Breast epithelium (tissue), 4 donors: ENCODE measurements at regions not wholly inside any gene's neighbourhood (a gene's known extent, or its start where the extent isn't known, plus 50 kb on each side); places are given as distances from the start of the nearest gene placed in this dataset.

Experiments
- DNase-seq, 2 donors: peaks; one replicate each; pipeline ENCODE4 v3.0.0-alpha.2; 2019; ENCODE audit warnings: low spot score in 2 of 2
- H3K27ac ChIP-seq, 2 donors: fragments of 200-600 bp; sonication (generic) in 1 of 2; one replicate each; pipeline ENCODE4 v1.5.1; 2016 to 2019; ENCODE audit warnings: mild to moderate bottlenecking in 1 of 2
- H3K27me3 ChIP-seq, 2 donors: fragments of 200-600 bp; sonication (generic) in 1 of 2; one replicate each; pipeline versions ENCODE4 v1.5.1 to v1.6.0; 2017 to 2019; ENCODE audit warnings: control low read depth in 1 of 2, mild to moderate bottlenecking in 1 of 2
- H3K36me3 ChIP-seq: fragments of 200-600 bp; one replicate; pipeline ENCODE4 v1.5.1; 2019
- H3K4me1 ChIP-seq, 2 donors: fragments of 200-600 bp; sonication (generic); one replicate each; pipeline ENCODE4 v1.5.1; 2016 to 2019; ENCODE audit warnings: control low read depth in 1 of 2
- H3K4me3 ChIP-seq, 3 donors: fragments of 200-600 bp; sonication (generic); 1 replicate in 2 of 3; 2 replicates in 1 of 3; pipeline ENCODE4 v1.5.1; 2016 to 2019; ENCODE audit warnings: mild to moderate bottlenecking in 3 of 3, moderate library complexity in 2 of 3
- H3K9me3 ChIP-seq, 2 donors: fragments of 200-600 bp; sonication (generic) in 1 of 2; one replicate each; pipeline ENCODE4 v1.5.1; 2016 to 2019; ENCODE audit warnings: control low read depth in 1 of 2
- CTCF ChIP-seq, 3 donors: fragments of 450-650 bp; IDR thresholded peaks; one replicate each; pipeline ENCODE4 v1.5.1; 2016 to 2017; ENCODE audit warnings: antibody characterized with exemption in 3 of 3, mild to moderate bottlenecking in 3 of 3, moderate library complexity in 3 of 3
- POLR2A ChIP-seq: fragments of 450-650 bp; IDR thresholded peaks from one replicate; pipeline ENCODE4 v1.6.1; 2016; ENCODE audit warnings: antibody characterized with exemption, mild to moderate bottlenecking, moderate library complexity
- POLR2AphosphoS5 ChIP-seq, 3 donors: sonication (generic); formaldehyde crosslinking; IDR thresholded peaks; one replicate each; pipeline ENCODE4 v1.6.1; 2017; ENCODE audit warnings: antibody characterized with exemption in 3 of 3
- intact Hi-C: fragments of 100-400 bp; cut with DNase I; formaldehyde crosslinking; loops from one replicate; pipeline ENCODE4 v1.15.1; 2023; ENCODE audit warnings: low total_unique reads

GRCh38 chrX:9356846-9357245, 108.0 kb upstream of the TBL1X start:
- TF ChIP-seq POLR2AphosphoS5 (IDR thresholded peaks at IDR 0.05) (no peak), CTCF (IDR thresholded peaks at IDR 0.05) (no peak), POLR2A (no peak)
- no peaks in the 10 kb centered on the region for H3K9me3 ChIP-seq
- no peak for DNase-seq

GRCh38 chrX:9357518-9358114, 107.2 kb upstream of the TBL1X start:
- TF ChIP-seq CTCF (IDR thresholded peaks at IDR 0.05) (no peak), POLR2A (no peak), POLR2AphosphoS5 (IDR thresholded peaks at IDR 0.05) (no peak)
- no peaks in the 10 kb centered on the region for H3K9me3 ChIP-seq
- no peaks in the 10 kb centered on the region for H3K4me1 ChIP-seq
- peaks cover 0 to 8% of the 10 kb centered on the region in 2 donors for H3K27me3 ChIP-seq
- DNase-seq, result no peak
- intact Hi-C loops, result no loop called here
- H3K36me3 ChIP-seq, result no peaks in the 10 kb centered on the region
- H3K27ac ChIP-seq, result no peak overlapping the region
- no peak overlapping the region for H3K4me3 ChIP-seq

More at GRCh38 chrX:9356846-9357245, 108.0 kb upstream of the TBL1X start:
- no peaks in the 10 kb centered on the region for H3K36me3 ChIP-seq
- intact Hi-C loops, result no loop called here
- no peaks in the 10 kb centered on the region for H3K4me1 ChIP-seq
- peaks cover 0 to 8% of the 10 kb centered on the region in 2 donors for H3K27me3 ChIP-seq
- no peak overlapping the region for H3K4me3 ChIP-seq
- no peak overlapping the region for H3K27ac ChIP-seq

- Histone ChIP-seq H3K9me3 (no peaks in the 10 kb centered on the region), H3K27ac (no peak overlapping the region), H3K4me3 (no peak overlapping the region), H3K27me3 (no peaks in the 10 kb centered on the region), H3K36me3 (no peaks in the 10 kb centered on the region), H3K4me1 (no peaks in the 10 kb centered on the region)
- no peak for TF ChIP-seq CTCF (IDR thresholded peaks at IDR 0.05)
- TF ChIP-seq POLR2A, result no peak
- no peak for TF ChIP-seq POLR2AphosphoS5 (IDR thresholded peaks at IDR 0.05)
- DNase-seq, result no peak
- intact Hi-C loops, result no loop called here
These were observed 102.4 kb upstream of the TBL1X start for GRCh38 chrX:9362363-9362928.

GRCh38 chrX:9367421-9367820, 97.4 kb upstream of the TBL1X start:
- Histone ChIP-seq H3K4me1 (no peaks in the 10 kb centered on the region), H3K27me3 (peaks cover 0 to 9% of the 10 kb centered on the region in 2 donors), H3K36me3 (no peaks in the 10 kb centered on the region), H3K4me3 (no peak overlapping the region), H3K27ac (no peak overlapping the region), H3K9me3 (no peaks in the 10 kb centered on the region)
- DNase-seq, result no peak
- intact Hi-C loops, result no loop called here
- TF ChIP-seq CTCF (IDR thresholded peaks at IDR 0.05) (no peak), POLR2AphosphoS5 (IDR thresholded peaks at IDR 0.05) (no peak), POLR2A (no peak)

- Histone ChIP-seq H3K27ac (no peak overlapping the region), H3K27me3 (peaks cover 0 to 9% of the 10 kb centered on the region in 2 donors), H3K4me3 (no peak overlapping the region), H3K36me3 (no peaks in the 10 kb centered on the region), H3K9me3 (no peaks in the 10 kb centered on the region), H3K4me1 (no peaks in the 10 kb centered on the region)
- no peak for TF ChIP-seq POLR2A
- no peak for TF ChIP-seq POLR2AphosphoS5 (IDR thresholded peaks at IDR 0.05)
- no peak for TF ChIP-seq CTCF (IDR thresholded peaks at IDR 0.05)
- intact Hi-C loops, result no loop called here
- no peak for DNase-seq
These were observed 96.6 kb upstream of the TBL1X start for GRCh38 chrX:9368262-9368661.
